Lower leg skin (tissue), 3 donors: ENCODE measurements at regions not wholly inside any gene's neighbourhood (a gene's known extent, or its start where the extent isn't known, plus 50 kb on each side); places are given as distances from the start of the nearest gene placed in this dataset.

ENCODE experiments used
- CTCF ChIP-seq, 3 donors: fragments of 450-650 bp; IDR thresholded peaks; one replicate each; pipeline ENCODE4 v1.5.1; 2016; ENCODE audit warnings: antibody characterized with exemption in 3 of 3, mild to moderate bottlenecking in 3 of 3, moderate library complexity in 2 of 3
- POLR2A ChIP-seq, 2 donors: fragments of 450-650 bp; IDR thresholded peaks; one replicate each; pipeline ENCODE4 v1.6.1; 2016 to 2017; ENCODE audit warnings: antibody characterized with exemption in 2 of 2, mild to moderate bottlenecking in 1 of 2, moderate library complexity in 1 of 2

- TF ChIP-seq POLR2A (IDR thresholded peaks at IDR 0.05) (no peak), CTCF (IDR thresholded peaks at IDR 0.05) (no peak)
Observed at GRCh38 chr7:69342154-69342884, 256.0 kb upstream of the AUTS2 start.
